ENCODE measurements at regions not wholly inside any gene's neighbourhood (a gene's known extent, or its start where the extent isn't known, plus 50 kb on each side); places are given as distances from the start of the nearest gene placed in this dataset.

GRCh38 chr2:41927581-41928264, 120.1 kb upstream of the PKDCC start:
- no peak for TF ChIP-seq CTCF (IDR thresholded peaks at IDR 0.05)
- Histone ChIP-seq H3K27ac (no peak overlapping the region), H3K27me3 (no peaks in the 10 kb centered on the region)

GRCh38 chr2:41928526-41928925, 119.3 kb upstream of the PKDCC start:
- Histone ChIP-seq H3K4me1 (ENCODE audit: control insufficient read depth in 1 of 2, insufficient read depth in 1 of 2, low read depth in 1 of 2, low read length in 1 of 2) (no peaks in the 10 kb centered on the region), H3K27me3 (no peaks in the 10 kb centered on the region), H3K36me3 (no peaks in the 10 kb centered on the region), H3K27ac (no peak overlapping the region), H3K9me3 (no peaks in the 10 kb centered on the region), H3K4me3 (ENCODE audit: low read depth in 1 of 2, low read length in 1 of 2) (no peak overlapping the region)
- no peak for TF ChIP-seq CTCF (IDR thresholded peaks at IDR 0.05)

More at GRCh38 chr2:41927581-41928264, 120.1 kb upstream of the PKDCC start:
- no peak overlapping the region for H3K4me3 ChIP-seq (ENCODE audit: low read depth in 1 of 2, low read length in 1 of 2)
- H3K9me3 ChIP-seq, result no peaks in the 10 kb centered on the region
- no peaks in the 10 kb centered on the region for H3K36me3 ChIP-seq
- H3K4me1 ChIP-seq (ENCODE audit: control insufficient read depth in 1 of 2, insufficient read depth in 1 of 2, low read depth in 1 of 2, low read length in 1 of 2), result no peaks in the 10 kb centered on the region

GRCh38 chr2:41930807-41931566, 116.8 kb upstream of the PKDCC start:
- no peak overlapping the region for H3K4me3 ChIP-seq (ENCODE audit: low read depth in 1 of 2, low read length in 1 of 2)
- H3K36me3 ChIP-seq, result no peaks in the 10 kb centered on the region
- no peaks in the 10 kb centered on the region for H3K4me1 ChIP-seq (ENCODE audit: control insufficient read depth in 1 of 2, insufficient read depth in 1 of 2, low read depth in 1 of 2, low read length in 1 of 2)
- no peak overlapping the region for H3K27ac ChIP-seq
- no peak for TF ChIP-seq CTCF (IDR thresholded peaks at IDR 0.05)
- no peaks in the 10 kb centered on the region for H3K9me3 ChIP-seq
- no peaks in the 10 kb centered on the region for H3K27me3 ChIP-seq

GRCh38 chr2:41932241-41933045, 115.4 kb upstream of the PKDCC start:
- Histone ChIP-seq H3K27ac (no peak overlapping the region), H3K4me1 (ENCODE audit: control insufficient read depth in 1 of 2, insufficient read depth in 1 of 2, low read depth in 1 of 2, low read length in 1 of 2) (no peaks in the 10 kb centered on the region), H3K4me3 (ENCODE audit: low read depth in 1 of 2, low read length in 1 of 2) (no peak overlapping the region)

More at GRCh38 chr2:41932241-41933045, 115.4 kb upstream of the PKDCC start:
- no peaks in the 10 kb centered on the region for H3K36me3 ChIP-seq
- H3K9me3 ChIP-seq, result no peaks in the 10 kb centered on the region
- TF ChIP-seq CTCF (IDR thresholded peaks at IDR 0.05), result no peak
- no peaks in the 10 kb centered on the region for H3K27me3 ChIP-seq
